ENCODE measurements at regions not wholly inside any gene's neighbourhood (a gene's known extent, or its start where the extent isn't known, plus 50 kb on each side); places are given as distances from the start of the nearest gene placed in this dataset.

GRCh38 chr7:135828604-135829003 is 80.0 kb upstream of the FAM180A start:
- DNase-seq (ENCODE audit: low read depth) = no peak

GRCh38 chr7:135827391-135827790 is 78.8 kb upstream of the FAM180A start:
- no peak for DNase-seq (ENCODE audit: low read depth)

GRCh38 chr7:135825406-135825805 is 76.8 kb upstream of the FAM180A start:
- DNase-seq (ENCODE audit: low read depth) = no peak

- DNase-seq (ENCODE audit: low read depth) = no peak
These were observed 73.8 kb upstream of the FAM180A start for GRCh38 chr7:135822376-135822775.

GRCh38 chr7:135817583-135817982 is 69.0 kb upstream of the FAM180A start:
- DNase-seq (ENCODE audit: low read depth) = no peak

GRCh38 chr7:135815033-135815432 is 66.4 kb upstream of the FAM180A start:
- no peak for DNase-seq (ENCODE audit: low read depth)

- no peak for DNase-seq (ENCODE audit: low read depth)
These were observed 63.5 kb upstream of the FAM180A start for GRCh38 chr7:135812148-135812547.

GRCh38 chr7:135811506-135811905 is 62.9 kb upstream of the FAM180A start:
- DNase-seq (ENCODE audit: low read depth) = no peak

GRCh38 chr7:135808206-135808605 is 59.6 kb upstream of the FAM180A start:
- DNase-seq (ENCODE audit: low read depth) = no peak

GRCh38 chr7:135803143-135803542 is 54.5 kb upstream of the FAM180A start:
- DNase-seq (ENCODE audit: low read depth) = no peak

GRCh38 chr7:135802697-135803096 is 54.1 kb upstream of the FAM180A start:
- no peak for DNase-seq (ENCODE audit: low read depth)

GRCh38 chr7:135801877-135802276 is 53.3 kb upstream of the FAM180A start:
- no peak for DNase-seq (ENCODE audit: low read depth)

GRCh38 chr7:135801045-135801693 is 52.6 kb upstream of the FAM180A start:
- DNase-seq (ENCODE audit: low read depth) = peak; percentile 30

GRCh38 chr7:135800560-135800959 is 51.9 kb upstream of the FAM180A start:
- DNase-seq (ENCODE audit: low read depth) = no peak

- DNase-seq (ENCODE audit: low read depth) = no peak
These were observed 51.3 kb upstream of the FAM180A start for GRCh38 chr7:135799881-135800280.

All from non-pigmented ciliary epithelial cell (primary cell).